GM21825 (cell line): ENCODE measurements at regions not wholly inside any gene's neighbourhood (a gene's known extent, or its start where the extent isn't known, plus 50 kb on each side); places are given as distances from the start of the nearest gene placed in this dataset.
"Not testable (repeated sequence)": the region's sequence is repeated elsewhere in the genome, so short reads cannot be mapped to it uniquely, and the experiment has no call there.

Experiments used
- ATAC-seq: cut with Tn5 transposase; IDR thresholded peaks from one replicate; pipeline ENCODE4 v1.9.1; 2021; ENCODE audit warnings: mild to moderate bottlenecking, moderate library complexity; ENCODE audit not compliant: unreplicated experiment

DNA sequence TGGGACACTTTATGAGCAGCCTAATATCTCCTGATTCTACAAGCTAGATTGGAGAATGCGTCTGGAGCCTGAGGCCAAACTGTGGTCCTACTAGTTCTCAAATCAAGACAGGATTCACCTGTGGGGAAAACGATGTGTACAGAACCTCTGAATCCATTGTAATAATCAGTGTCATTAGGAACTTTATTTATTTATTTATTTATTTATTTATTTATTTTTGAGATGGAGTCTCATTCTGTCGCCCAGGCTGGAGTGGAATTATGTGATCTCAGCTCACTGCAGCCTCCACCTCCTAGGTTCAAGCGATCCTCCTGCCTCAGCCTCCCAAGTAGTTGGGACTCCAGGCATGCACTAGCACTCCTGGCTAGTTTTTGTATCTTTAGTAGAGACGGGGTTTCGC lies 52.6 kb upstream of the KIF26B start:
- not testable (repeated sequence) for ATAC-seq

DNA sequence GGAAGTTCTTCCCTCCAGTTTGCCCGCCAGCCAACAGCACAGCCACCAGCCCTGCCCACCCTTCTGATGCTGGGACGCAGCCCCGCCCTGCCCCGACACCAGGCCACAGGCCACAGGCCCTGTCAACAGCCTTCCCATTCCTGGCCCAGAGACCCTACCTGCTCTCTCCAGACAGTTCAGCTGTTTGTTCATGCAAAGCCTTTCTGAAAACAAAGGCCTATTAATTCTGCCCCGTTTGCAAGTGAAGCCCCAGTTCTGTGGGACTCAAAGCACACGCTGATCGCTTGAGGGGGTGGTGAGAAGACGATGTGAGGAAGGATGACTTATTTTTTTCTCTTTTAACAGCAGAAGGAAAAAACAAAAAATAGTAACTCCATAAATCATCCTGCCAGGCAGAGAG lies 55.4 kb upstream of the KIF26B start:
- no peak for ATAC-seq

DNA sequence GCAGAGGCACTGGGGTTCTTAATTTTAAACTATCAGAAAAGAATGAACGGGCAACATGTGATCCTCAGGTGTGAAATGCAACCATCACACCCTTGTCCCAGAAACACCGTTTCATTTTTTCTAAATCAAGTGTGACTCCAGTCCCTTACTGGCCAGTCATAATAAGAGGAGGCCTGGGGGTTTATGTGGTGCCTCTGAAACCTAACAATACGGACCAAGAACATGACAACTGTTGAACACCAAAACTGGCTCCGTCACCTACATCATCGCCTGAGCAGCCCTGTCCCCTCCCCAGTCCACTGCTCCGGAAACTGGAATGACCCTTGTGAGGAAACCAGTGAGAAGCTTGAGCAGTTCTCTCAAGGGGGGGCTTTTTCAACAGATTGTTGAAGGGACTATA lies 55.9 kb upstream of the KIF26B start:
- no peak for ATAC-seq

DNA sequence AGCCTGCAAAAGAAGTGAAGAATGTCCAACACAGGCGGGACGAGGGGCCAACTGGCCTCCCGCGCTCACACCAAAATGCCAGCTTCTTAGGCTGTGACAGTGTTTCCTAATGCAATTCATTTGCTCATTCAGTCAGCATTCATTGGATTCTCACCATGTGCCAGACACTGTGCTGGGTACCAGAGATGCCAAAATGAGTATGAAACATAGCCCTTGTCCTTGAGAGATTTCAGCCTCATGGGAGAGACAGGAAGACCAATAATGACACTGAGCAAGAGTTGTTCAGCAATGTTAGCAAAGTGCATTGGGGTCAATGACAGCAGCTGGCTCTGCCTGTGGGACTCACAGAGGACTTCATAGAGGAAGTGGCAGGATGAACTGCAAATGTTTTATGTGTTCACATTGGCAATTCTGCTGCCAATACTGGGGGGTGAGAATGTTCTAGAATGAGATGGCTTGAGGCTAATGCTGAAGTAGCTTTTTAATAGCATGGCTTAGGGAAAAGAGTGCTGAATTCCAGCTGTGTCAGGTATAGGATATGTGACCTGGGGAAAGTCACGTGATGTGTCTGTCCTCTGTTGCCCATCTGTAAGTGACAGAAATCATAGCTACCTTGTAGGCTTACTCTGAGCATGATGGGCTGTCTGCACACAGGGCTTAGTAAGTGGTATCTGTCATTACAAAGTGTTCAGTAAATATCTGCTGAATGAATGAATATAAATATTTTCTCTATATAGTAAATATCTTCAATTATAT lies 58.3 kb upstream of the KIF26B start:
- ATAC-seq: no peak

DNA sequence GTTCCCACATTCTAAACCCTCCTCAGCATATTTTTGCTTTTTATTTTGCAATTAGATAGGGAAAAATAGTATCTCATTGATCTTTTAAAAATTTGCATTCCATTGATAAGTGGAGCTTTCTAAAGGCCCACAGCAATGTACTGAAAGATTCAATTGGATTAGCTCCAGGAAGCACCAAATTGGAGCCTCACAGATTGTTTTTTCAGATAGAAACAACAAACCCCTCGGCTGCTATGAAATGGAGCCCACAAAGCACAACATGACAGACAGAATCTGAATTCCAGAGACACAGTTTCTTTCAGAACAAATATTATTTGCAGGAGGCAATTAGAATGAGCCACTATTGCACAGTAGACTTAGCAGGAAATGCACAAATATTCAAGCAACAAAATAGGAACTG lies 58.9 kb upstream of the KIF26B start:
- ATAC-seq: no peak

DNA sequence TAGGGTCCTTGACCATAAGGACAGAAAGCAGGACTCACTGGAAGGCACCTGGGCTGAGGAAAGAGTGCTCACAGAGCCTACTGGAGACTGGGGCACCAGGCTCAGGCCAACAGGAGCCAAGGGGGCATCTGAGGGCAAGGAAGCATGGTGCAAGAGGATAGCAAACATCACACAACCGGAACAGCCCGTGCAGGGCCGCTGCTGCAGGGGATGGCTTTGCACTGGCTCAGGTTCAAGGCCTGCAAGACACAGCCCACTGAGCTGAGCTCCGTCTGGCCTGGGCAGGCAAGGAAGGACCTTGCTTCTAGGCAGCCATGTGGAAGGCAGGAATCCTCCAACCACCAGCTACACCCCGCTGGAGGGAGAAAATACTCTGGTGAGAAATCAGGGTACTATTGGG lies 59.8 kb upstream of the KIF26B start:
- no peak for ATAC-seq

DNA sequence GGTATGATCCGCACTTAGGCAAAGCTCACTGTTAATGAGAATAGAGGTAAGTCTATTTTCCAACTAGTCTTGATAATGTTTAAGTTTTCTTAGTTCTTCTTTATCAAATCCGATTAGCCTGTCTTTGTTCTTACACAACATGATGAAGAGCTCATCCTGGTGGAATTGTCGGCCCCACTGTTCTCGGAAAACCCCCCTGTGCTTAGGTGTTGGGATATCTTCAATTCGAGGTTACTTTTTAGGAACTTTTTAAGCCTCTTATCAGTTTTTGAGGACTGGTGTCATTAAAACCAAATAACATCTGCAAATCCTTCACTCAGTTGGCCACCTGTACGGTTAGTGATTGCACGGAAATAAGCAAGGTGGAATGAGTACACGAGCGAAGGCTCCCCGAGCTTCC lies 60.7 kb upstream of the KIF26B start:
- no peak for ATAC-seq

DNA sequence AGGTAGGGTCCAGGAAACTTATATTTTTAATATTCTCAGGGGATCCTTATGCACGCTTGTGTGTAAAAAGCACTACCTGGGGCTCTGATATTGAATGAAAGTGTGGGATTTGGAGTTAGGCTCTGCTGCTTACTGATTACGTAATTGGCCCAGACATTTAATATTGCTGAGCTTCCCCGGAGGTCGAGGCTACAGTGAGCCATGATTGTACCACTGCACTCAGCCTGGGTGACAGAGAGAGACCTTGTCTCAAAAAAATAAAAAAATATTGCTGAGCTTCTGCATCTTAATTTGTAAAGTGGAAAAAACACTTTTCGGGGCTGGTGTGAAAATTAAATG lies 62.2 kb upstream of the KIF26B start:
- no peak for ATAC-seq

DNA sequence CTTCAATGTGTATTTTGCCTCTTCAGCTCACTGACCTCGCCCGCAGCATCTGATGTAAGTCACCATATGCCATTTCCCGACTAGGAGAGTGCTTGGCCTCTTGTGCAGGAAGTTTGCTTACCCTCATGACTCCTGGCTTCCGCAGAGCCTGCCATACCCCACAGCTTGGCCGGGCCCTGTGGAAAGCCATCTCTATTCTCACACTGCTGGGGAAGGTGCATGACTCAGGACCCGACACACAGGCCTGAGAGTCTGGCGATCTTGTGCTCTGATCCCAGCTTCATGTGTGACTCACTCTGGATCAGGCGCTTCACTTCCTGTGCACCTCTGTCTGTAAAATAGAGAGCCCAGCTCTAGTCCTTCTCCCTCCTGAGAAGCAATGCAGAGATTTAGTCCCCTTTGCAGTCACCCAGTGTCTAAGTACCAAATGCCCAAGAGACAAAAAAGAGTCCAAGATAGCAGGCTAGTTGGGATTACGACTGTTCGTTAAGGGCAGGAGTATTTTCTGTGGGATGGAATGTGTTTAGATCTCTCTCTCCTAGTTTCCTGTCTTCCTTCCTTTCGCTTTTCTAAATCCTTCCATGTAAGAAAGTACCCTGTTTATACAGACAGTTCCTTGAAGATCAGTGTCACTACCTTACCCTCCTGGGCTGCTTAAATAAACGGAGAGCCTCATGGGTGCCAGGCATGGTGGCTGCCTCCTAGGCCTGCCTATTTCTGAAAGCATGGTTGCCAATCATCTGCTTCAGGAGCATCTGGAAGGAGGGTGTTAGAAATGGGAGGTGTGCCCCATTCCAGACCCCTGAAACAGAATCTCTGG lies 62.8 kb upstream of the KIF26B start:
- no peak for ATAC-seq

DNA sequence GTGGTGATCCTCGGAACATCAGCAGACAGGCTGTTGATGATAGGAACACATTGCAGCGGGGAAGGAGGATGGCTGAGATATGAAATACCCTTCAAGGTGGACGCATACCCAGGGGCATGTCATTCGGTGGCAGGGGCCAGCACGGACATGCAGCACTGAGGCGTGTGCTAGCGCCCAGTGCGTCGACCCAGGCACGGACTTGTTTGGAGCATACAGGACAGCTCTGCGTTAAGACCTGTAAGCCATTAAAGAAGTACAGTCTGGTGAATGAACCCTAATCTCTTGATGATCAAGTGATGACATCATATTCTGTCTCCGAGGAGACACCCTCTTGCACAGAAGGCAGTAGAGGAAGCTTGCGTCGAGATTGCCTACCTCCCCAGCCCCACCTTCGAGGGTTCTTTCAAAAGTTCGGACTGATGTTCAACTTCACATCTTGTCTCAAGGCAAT lies 63.6 kb upstream of the KIF26B start:
- ATAC-seq: no peak

DNA sequence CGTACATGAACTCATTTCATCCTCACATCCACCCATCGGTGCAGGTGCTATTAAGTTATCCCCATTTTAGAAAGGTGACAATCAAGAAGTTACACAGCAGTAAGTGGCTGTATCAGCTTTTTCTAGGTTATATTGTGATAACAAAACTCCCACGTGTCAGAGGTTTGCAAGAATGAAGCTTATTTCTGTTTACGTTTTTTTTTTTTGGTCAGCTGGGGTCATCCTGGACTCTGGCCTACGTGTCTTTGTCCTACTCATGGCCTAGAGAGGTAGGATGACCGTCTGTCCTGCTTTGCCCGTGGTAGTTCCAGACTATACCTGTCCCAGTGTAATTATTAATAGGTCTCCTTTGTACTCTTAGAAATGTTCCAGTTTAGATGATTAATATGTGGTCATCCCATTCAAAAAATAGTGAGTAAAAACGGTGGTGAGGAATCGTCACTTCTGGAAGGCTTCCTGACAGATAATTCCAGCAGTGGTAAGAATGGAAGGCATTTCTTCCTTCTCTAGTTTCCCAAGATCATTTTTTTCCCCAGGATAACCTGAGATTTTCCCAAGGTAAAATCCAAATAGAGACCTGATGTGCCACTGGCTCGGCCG lies 64.2 kb upstream of the KIF26B start:
- no peak for ATAC-seq

DNA sequence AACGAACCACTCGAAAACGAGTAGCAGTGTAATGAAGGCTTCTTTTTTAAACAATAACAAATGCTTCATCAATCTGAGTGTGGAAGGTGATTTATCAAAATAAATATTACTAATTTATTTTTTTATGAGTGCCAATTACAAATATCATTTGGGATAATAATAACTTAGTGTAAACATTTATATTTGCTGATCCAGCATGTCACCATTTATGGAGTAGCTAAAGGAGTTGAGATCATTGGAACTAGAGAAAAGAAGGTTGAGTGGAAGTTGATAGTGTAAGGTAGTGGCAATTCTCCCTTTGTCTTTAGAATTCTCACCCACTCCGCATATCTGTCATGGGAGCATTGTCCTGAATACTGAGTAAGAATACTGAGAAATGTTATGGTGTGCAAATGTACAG lies 67.1 kb upstream of the KIF26B start:
- ATAC-seq: no peak

DNA sequence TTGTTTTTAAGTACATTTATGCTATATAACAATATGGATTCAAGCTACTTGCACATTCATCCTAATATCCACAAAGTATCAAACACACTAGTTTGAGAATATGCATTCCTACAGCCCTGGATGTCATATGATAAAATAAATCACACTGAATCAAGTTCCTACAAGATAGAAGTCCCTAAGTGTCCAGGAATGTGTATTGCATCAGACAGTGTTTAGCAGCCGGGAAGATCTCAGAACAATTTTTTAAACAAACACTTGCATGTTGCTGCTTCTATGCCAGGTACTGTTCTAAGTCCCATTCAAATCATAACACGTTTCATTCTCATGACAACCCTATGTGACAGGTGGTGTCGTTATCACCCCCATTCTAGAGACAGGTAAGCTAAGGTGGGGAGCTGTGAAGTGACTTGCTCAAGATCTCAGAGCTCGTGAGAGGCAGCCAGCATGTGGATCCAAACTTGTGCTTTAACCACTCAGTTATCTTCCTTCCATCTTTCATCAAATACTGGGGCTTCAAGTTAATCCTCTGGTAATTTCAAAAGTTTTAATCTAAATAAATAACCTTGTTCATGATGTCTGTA lies 68.3 kb upstream of the KIF26B start:
- ATAC-seq: no peak

DNA sequence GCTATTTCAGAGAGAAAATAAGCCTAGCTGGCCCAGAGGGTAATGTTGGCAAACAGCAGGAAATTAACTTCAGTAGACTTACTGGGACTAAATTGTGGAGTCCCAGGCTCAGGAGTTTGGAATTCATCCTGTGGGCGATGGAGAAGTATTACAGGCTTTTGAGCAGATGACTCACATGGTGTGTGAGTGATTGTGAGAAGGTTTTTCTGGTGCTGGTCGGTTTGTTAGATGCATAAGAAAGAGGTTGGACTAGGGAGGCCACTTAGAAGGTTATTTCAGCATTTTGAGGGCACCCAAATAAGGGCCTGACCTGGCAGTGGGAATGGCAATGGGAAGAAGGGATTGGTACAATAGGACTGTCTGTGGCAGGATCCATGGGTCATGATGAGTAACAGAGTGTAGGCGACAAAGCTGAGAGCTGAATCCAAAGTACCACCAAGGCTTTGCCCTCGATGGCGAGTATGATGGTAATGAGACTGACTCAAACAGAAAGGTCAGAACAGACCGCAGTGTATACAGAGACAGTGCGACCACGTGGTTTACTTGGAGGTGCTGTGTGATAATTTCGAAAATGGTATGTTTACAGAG lies 69.2 kb upstream of the KIF26B start:
- ATAC-seq: no peak

DNA sequence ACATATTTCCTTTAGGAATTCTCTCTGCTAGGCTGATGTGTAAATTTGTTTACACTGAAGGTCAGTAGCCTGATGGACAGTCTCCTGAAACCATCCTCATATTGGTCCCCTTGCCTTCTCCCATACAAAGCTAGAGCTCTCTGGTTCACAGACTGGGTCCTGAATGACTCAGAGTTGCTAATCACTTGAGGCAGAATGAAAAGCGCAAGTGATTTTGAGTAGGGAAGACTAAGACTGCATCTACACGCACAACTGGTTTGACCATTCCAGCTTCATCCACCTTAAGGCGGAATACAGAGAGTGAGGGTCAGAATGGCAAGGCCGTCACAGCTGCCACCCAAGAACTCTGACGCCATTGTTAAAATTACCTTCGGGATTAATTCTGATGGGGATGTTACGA lies 70.2 kb upstream of the KIF26B start:
- no peak for ATAC-seq

DNA sequence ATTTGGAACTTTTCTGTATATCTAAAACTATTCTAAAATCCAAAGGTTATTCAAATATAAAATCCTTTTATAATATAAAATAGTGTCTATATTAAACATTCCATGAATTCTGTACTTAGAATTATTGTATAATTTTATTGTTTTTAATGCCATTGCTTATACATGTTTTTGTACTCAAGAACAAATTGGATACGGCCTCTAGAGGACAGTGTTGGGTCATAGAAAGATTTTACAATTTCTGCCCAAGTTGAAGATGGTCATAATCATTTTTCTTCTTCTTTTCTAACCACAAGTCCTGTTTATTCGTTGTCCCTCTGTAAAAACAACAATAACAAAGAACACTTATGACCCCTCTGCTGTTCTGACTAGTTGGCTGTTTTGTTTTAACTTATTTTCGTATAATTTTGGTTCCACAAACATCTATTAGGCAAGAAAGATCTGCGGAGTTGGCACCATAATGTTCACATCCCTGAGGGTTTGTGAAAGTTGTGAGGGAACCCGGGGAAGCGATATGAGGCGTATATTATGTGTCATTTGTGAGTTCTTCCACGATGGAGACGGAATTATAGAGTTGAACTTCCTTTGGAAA lies 75.7 kb upstream of the KIF26B start:
- ATAC-seq: no peak

DNA sequence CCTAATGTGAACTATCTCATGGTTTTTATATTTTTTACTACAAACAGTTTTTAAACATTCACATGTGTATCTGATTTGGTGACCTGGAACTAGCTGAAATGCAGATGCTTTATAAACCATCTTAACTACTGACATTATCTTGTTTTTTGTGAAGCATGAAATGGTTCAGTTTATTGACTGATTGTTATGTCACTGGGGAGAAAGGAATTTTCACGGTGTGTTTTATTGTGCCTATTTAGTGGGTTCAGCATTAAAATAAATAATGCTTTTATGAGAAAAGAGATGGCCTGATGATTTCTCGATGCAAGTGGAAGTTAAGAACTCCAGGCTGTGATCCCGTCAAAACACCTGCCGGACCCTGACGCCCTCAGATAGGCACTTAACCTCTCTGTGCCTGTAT lies 79.9 kb upstream of the KIF26B start:
- ATAC-seq: no peak

DNA sequence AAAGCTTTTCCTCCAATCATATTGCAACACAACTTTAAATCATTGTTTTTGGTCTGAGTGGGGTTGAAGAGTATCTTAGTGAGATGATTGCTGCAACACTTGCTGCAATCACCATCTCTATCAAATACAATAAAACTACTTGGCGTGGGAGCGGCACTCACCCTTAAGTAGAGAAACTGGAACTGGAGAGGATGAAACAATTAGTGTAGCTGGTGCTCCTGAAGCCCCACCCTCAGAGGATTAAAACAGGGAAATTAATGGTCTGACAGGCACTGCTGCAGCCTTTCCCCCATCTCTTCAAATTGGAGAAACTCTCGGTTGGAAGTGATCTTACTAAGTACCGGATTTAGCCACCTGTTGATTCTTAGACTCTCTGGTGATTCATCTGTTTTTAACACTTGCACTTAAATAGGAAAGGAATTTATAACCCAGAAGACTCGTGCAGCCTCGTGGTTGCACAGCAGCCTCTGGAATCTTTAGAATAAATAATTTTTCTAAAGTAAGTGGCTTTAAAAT lies 80.5 kb upstream of the KIF26B start:
- ATAC-seq: no peak

DNA sequence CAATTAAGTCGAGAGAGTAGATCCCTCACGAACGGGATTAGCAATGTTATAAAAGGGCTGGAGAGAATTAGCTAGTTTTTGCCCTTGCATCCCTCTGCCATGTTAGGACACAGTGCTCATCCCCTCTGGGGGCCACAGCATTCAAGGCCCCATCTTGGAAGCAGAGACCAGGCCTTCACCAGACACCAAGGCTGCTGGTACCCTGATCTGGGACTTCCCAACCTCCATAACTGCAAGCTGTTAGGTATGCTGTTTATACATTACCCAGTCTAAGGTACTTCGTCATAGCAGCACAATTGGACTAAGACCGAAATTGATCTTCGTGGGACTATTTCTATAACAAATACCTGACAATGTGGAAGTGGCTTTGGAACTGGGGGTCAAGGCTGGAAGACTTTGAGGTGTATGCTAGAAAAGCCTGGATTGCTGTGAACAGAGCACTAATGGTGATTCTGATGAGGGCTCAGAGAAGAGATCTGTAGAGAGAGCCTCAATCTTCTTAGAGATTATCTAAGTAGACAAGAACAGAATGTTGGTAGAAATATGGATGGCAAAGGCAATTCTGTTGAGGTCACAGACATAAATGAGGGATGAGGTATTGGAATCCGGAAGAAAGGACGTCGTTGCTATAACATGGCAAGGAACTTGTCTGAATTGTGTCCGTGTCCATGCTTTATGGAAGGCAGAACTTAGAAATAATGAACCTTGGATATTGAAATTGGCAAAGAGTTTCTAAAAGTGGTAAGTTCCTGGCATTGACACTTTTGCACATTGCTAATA lies 83.8 kb upstream of the KIF26B start:
- ATAC-seq: no peak

DNA sequence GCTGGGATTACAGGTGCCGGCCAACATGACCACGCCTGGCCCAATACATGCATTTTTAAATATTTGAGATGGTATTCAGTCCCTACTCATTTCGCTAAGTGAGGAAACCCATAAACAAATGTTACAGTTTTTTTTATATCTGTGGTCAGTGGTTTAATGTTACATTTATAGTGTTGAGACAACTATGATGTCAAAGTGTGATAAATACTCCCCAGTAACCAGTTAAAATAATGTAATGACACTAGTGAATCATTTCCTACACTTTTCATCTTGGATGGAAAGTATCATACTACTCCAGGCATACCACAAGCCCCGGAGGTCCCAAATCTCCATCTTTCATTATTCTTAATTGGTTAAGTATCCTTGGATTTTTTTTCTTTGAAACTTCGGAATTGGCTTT lies 87.5 kb upstream of the KIF26B start:
- no peak for ATAC-seq
